Neural cell (in vitro differentiated cells): ENCODE measurements at regions not wholly inside any gene's neighbourhood (a gene's known extent, or its start where the extent isn't known, plus 50 kb on each side); places are given as distances from the start of the nearest gene placed in this dataset.

Source experiments
- CTCF ChIP-seq: fragments of 450-650 bp; IDR thresholded peaks from 2 replicates; pipeline ENCODE4 v1.5.1; 2014; ENCODE audit warnings: antibody characterized with exemption, mild to moderate bottlenecking, moderate library complexity; ENCODE audit not compliant: poor library complexity, severe bottlenecking
- EP300 ChIP-seq: fragments of 450-650 bp; conservative IDR thresholded peaks from 2 replicates; pipeline ENCODE4 v1.6.1; 2014; ENCODE audit warnings: antibody characterized with exemption, mild to moderate bottlenecking, moderate library complexity; ENCODE audit not compliant: poor library complexity, severe bottlenecking
- EZH2 ChIP-seq: fragments of 200-600, 300-800 bp; shearing (Covaris generic), sonication (generic); IDR thresholded peaks from 2 replicates; pipeline ENCODE4 v1.6.1; 2014; ENCODE audit warnings: antibody characterized with exemption, low read length, borderline replicate concordance, mild to moderate bottlenecking; ENCODE audit not compliant: insufficient read depth, poor library complexity, severe bottlenecking
- MXI1 ChIP-seq: fragments of 450-650 bp; conservative IDR thresholded peaks from 2 replicates; pipeline ENCODE4 v1.6.1; 2014; ENCODE audit warnings: antibody characterized with exemption, mild to moderate bottlenecking; ENCODE audit not compliant: poor library complexity, severe bottlenecking
- POLR2AphosphoS5 ChIP-seq: IDR thresholded peaks from 2 replicates; pipeline ENCODE4 v1.6.1; 2012
- RAD21 ChIP-seq: fragments of 450-650 bp; conservative IDR thresholded peaks from 2 replicates; pipeline ENCODE4 v1.6.1; 2014; ENCODE audit warnings: antibody characterized with exemption, mild to moderate bottlenecking, moderate library complexity
- REST ChIP-seq: IDR thresholded peaks from 2 replicates; pipeline ENCODE4 v1.6.1; 2012; ENCODE audit warnings: borderline replicate concordance
- SMC3 ChIP-seq: fragments of 450-650 bp; conservative IDR thresholded peaks from 2 replicates; pipeline ENCODE4 v1.6.1; 2014; ENCODE audit warnings: antibody characterized with exemption, mild to moderate bottlenecking, moderate library complexity; ENCODE audit not compliant: poor library complexity
- TAF1 ChIP-seq: IDR thresholded peaks from 2 replicates; pipeline ENCODE4 v1.6.1; 2012; ENCODE audit warnings: low read depth

- TF ChIP-seq CTCF (no peak), RAD21 (no peak), SMC3 (no peak), POLR2AphosphoS5 (no peak), REST (no peak), EP300 (no peak), EZH2 (no peak), MXI1 (no peak), TAF1 (no peak)
These were observed 420.4 kb upstream of the PROK2 start for GRCh38 chr3:72205297-72205826.
